ENCODE measurements at regions not wholly inside any gene's neighbourhood (a gene's known extent, or its start where the extent isn't known, plus 50 kb on each side); places are given as distances from the start of the nearest gene placed in this dataset.

GRCh38 chr2:220626603-220627002 lies 945.5 kb downstream of the EPHA4 start:
- Histone ChIP-seq H3K9me2 (ENCODE audit: low read depth, low read length) (no peaks in the 10 kb centered on the region), H3K36me3 (ENCODE audit: insufficient read depth, low read length) (no peaks in the 10 kb centered on the region), H4K20me1 (ENCODE audit: insufficient read depth, low read length) (no peaks in the 10 kb centered on the region), H3K27ac (ENCODE audit: low read depth, low read length, poor library complexity, severe bottlenecking) (no peak overlapping the region), H3K4me3 (ENCODE audit: low read depth, low read length, poor library complexity, severe bottlenecking) (no peak overlapping the region), H2AFZ (ENCODE audit: low read length) (no peak overlapping the region), H3K79me2 (ENCODE audit: insufficient read depth, low read length) (no peaks in the 10 kb centered on the region), H3K4me2 (ENCODE audit: low read length) (no peak overlapping the region), H3K27me3 (ENCODE audit: insufficient read depth, low read length) (no peaks in the 10 kb centered on the region), H3K9ac (ENCODE audit: low read length) (no peak overlapping the region), H3K4me1 (ENCODE audit: insufficient read depth, low read length, severe bottlenecking) (no peaks in the 10 kb centered on the region), H3K9me3 (ENCODE audit: low read length) (no peaks in the 10 kb centered on the region), H3F3A (ENCODE audit: insufficient read depth, low read length) (no peaks in the 10 kb centered on the region)
- no peak for TF ChIP-seq EZH2 (IDR thresholded peaks at IDR 0.05; ENCODE audit: borderline replicate concordance, low read length)
- TF ChIP-seq, protein P1, sequence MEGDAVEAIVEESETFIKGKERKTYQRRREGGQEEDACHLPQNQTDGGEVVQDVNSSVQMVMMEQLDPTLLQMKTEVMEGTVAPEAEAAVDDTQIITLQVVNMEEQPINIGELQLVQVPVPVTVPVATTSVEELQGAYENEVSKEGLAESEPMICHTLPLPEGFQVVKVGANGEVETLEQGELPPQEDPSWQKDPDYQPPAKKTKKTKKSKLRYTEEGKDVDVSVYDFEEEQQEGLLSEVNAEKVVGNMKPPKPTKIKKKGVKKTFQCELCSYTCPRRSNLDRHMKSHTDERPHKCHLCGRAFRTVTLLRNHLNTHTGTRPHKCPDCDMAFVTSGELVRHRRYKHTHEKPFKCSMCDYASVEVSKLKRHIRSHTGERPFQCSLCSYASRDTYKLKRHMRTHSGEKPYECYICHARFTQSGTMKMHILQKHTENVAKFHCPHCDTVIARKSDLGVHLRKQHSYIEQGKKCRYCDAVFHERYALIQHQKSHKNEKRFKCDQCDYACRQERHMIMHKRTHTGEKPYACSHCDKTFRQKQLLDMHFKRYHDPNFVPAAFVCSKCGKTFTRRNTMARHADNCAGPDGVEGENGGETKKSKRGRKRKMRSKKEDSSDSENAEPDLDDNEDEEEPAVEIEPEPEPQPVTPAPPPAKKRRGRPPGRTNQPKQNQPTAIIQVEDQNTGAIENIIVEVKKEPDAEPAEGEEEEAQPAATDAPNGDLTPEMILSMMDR (IDR thresholded peaks at IDR 0.05; ENCODE audit: low read length): no peak

DNA sequence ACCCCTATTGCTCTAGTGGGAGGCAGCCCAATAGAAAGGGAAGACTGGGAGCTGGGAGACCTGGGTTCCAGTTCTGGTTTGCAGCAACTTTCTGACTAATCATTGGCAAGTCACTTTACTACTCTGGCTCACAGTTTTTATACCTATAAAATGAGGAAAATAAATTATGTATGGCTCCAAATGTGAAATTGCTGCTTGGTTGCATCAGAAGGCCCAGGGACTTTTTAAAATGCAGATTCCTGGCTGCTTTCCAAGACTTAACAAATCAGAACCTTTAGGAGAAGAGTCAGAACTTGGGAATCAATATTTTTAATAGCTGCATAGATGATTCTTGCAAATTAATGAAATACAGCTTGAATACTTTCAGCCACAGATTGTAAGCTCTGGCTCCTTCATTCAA lies 943.9 kb downstream of the EPHA4 start:
- H3K9me2 ChIP-seq (ENCODE audit: low read depth, low read length): no peaks in the 10 kb centered on the region
- TF ChIP-seq, protein P1 (IDR thresholded peaks at IDR 0.05; ENCODE audit: low read length): no peak
- TF ChIP-seq EZH2 (IDR thresholded peaks at IDR 0.05; ENCODE audit: borderline replicate concordance, low read length): no peak
- H3K27me3 ChIP-seq (ENCODE audit: insufficient read depth, low read length): no peaks in the 10 kb centered on the region
- no peaks in the 10 kb centered on the region for H3K4me1 ChIP-seq (ENCODE audit: insufficient read depth, low read length, severe bottlenecking)
- no peak overlapping the region for H3K4me2 ChIP-seq (ENCODE audit: low read length)
- no peaks in the 10 kb centered on the region for H3K79me2 ChIP-seq (ENCODE audit: insufficient read depth, low read length)
- no peaks in the 10 kb centered on the region for H3K36me3 ChIP-seq (ENCODE audit: insufficient read depth, low read length)
- no peaks in the 10 kb centered on the region for H4K20me1 ChIP-seq (ENCODE audit: insufficient read depth, low read length)
- H3K9me3 ChIP-seq (ENCODE audit: low read length): no peaks in the 10 kb centered on the region
- no peak overlapping the region for H3K9ac ChIP-seq (ENCODE audit: low read length)
- H3K27ac ChIP-seq (ENCODE audit: low read depth, low read length, poor library complexity, severe bottlenecking): no peak overlapping the region
- no peak overlapping the region for H2AFZ ChIP-seq (ENCODE audit: low read length)
- no peak overlapping the region for H3K4me3 ChIP-seq (ENCODE audit: low read depth, low read length, poor library complexity, severe bottlenecking)
- no peaks in the 10 kb centered on the region for H3F3A ChIP-seq (ENCODE audit: insufficient read depth, low read length)

GRCh38 chr2:220641137-220641536 lies 931.0 kb downstream of the EPHA4 start:
- Histone ChIP-seq H3K4me2 (ENCODE audit: low read length) (no peak overlapping the region), H3K79me2 (ENCODE audit: insufficient read depth, low read length) (no peaks in the 10 kb centered on the region), H3K36me3 (ENCODE audit: insufficient read depth, low read length) (no peaks in the 10 kb centered on the region), H3K4me3 (ENCODE audit: low read depth, low read length, poor library complexity, severe bottlenecking) (no peak overlapping the region), H4K20me1 (ENCODE audit: insufficient read depth, low read length) (no peaks in the 10 kb centered on the region), H2AFZ (ENCODE audit: low read length) (no peak overlapping the region), H3F3A (ENCODE audit: insufficient read depth, low read length) (no peaks in the 10 kb centered on the region), H3K9me3 (ENCODE audit: low read length) (no peaks in the 10 kb centered on the region), H3K27me3 (ENCODE audit: insufficient read depth, low read length) (no peaks in the 10 kb centered on the region), H3K9ac (ENCODE audit: low read length) (no peak overlapping the region), H3K27ac (ENCODE audit: low read depth, low read length, poor library complexity, severe bottlenecking) (no peak overlapping the region), H3K4me1 (ENCODE audit: insufficient read depth, low read length, severe bottlenecking) (no peaks in the 10 kb centered on the region), H3K9me2 (ENCODE audit: low read depth, low read length) (no peaks in the 10 kb centered on the region)
- TF ChIP-seq EZH2 (IDR thresholded peaks at IDR 0.05; ENCODE audit: borderline replicate concordance, low read length): no peak
- TF ChIP-seq, protein P1 (IDR thresholded peaks at IDR 0.05; ENCODE audit: low read length): no peak

All from OCI-LY1 (cell line).